ENCODE measurements at regions not wholly inside any gene's neighbourhood (a gene's known extent, or its start where the extent isn't known, plus 50 kb on each side); places are given as distances from the start of the nearest gene placed in this dataset.

DNA sequence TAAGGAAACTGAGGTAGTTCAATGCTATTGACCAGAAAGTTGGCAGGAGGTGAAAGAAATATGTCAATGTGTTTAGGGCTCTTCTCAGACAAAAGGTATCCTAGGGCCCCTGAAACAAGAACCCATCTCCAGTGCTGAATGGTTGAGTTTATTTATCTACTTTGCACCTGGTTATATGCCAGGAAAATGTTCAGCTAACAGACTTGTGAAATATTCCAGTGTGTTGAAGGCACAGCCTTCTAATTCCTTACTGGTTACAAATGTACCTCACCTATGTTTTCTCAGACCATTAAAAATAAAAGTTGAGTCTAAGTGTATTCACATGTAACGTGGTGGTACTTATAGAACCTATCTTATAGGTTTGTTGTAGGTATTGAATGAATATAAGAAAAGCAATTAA is 511.7 kb upstream of the SEL1L start:
- TF ChIP-seq, protein P1, sequence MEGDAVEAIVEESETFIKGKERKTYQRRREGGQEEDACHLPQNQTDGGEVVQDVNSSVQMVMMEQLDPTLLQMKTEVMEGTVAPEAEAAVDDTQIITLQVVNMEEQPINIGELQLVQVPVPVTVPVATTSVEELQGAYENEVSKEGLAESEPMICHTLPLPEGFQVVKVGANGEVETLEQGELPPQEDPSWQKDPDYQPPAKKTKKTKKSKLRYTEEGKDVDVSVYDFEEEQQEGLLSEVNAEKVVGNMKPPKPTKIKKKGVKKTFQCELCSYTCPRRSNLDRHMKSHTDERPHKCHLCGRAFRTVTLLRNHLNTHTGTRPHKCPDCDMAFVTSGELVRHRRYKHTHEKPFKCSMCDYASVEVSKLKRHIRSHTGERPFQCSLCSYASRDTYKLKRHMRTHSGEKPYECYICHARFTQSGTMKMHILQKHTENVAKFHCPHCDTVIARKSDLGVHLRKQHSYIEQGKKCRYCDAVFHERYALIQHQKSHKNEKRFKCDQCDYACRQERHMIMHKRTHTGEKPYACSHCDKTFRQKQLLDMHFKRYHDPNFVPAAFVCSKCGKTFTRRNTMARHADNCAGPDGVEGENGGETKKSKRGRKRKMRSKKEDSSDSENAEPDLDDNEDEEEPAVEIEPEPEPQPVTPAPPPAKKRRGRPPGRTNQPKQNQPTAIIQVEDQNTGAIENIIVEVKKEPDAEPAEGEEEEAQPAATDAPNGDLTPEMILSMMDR (IDR thresholded peaks at IDR 0.05; ENCODE audit: low read depth, low read length), result no peak
- no peak overlapping the region for H3K4me3 ChIP-seq (ENCODE audit: low read depth, low read length)

DNA sequence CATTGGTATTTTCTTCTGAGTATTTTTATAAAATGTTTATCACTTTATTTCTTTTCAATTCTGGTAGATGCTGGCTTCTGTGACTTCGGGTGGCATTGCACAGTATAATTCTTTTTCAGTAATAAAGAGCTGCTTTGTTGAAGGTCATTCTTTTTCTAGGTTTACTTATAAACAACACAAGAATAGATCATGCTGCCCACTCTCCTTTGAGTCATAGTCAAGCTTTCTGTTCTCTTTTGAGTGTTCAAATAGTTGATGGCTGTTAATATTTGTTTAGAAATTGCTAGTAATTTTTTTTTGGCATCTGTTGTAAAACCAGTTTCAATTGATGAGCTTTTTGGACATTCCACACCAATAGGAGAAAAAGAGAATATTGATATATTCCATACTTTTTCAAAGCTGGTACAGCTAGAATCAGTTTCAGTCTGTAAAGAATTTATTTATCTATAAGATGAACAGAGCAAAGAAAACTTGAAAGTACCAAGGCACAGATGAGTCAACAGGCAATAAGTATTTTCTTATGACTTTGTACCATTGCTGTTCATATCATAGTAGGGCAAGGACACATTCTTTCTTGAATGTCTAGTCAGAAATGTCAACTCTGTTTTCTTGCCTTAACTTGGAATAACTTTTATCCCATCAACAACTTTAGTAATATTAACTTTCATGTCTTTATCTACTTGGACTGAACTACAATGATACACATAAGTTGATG is 513.0 kb upstream of the SEL1L start:
- TF ChIP-seq, protein P1 (IDR thresholded peaks at IDR 0.05; ENCODE audit: low read depth, low read length), result no peak
- H3K4me3 ChIP-seq (ENCODE audit: low read depth, low read length), result no peak overlapping the region

DNA sequence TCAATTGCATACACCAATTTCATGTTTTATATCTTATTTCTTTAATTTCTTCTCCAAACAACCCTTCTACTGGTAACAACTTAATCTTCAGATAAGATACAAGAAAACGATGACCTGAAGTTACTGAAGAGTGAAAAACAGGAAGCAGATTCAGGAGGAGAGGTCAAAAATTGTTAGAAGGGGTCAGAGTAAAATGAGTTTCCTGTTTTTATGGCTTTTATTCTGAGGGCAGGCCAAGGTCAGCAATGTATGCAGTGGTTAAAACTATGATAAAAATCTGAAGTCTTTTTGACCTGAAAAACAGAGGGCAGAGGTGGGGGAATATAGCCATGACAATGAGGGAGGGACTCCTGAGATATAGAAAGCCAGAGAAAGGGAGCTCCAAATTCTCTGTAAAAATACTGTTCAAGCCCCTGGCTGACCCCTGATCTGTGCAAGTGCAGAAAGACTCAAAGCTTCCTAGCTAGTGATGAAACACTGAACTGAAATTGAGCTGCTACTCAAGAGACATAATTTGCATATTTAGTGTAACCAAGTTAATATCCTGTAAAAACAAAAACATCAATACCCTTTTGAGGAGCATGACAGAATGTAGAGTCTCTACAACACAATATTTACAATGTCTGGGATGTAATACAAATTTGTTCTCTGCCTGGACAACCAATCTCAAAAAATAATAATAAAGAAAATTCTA is 514.3 kb upstream of the SEL1L start:
- TF ChIP-seq, protein P1 (IDR thresholded peaks at IDR 0.05; ENCODE audit: low read depth, low read length), result no peak
- H3K4me3 ChIP-seq (ENCODE audit: low read depth, low read length), result no peak overlapping the region

DNA sequence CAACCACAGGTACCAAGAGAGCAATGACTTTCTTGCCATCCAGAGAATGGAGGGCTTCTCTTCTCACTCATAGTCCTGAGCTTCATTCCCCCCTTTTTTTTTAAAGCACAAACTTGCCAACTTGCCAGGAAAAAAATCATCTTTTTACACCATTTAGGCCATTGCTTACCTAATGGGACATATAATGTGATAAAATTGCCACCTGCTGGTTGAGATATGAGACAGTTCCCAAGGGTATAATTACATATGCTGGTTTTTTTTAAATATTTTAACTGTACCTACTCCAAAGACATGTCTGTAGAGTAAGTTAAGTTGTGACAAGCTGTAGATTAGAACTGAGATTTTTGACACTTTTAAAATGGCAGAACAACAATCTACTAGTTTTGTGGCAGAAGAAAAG is 519.1 kb upstream of the SEL1L start:
- no peak overlapping the region for H3K4me3 ChIP-seq (ENCODE audit: low read depth, low read length)
- TF ChIP-seq, protein P1 (IDR thresholded peaks at IDR 0.05; ENCODE audit: low read depth, low read length), result no peak

DNA sequence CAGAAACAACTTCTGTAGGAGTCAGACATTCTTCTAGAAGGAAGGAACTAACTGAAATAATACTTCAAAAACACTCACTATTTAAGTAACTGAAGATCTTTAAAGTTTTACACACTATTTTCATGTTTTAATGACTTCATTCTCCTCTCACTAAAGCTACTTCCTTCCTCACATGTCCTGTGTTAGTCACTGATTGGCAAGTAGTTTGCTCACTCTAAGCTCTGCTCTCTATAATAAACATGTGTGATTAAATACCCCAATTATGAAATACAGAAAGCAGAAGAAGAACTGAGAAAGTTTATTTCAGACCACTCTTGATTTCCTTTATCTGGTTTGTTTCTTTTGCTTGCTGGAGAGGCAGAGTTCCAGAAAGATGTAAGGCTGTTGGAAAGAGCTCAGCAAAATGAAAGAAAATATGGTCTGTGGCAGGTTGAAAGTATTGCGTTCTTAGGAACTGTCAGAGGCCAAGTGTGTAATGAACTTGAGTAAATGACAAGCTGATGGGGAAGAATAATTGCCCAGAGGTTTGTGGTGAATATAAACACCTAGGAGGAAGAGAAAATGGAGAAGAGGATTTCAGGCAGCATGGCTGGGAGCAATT is 522.0 kb upstream of the SEL1L start:
- TF ChIP-seq, protein P1 (IDR thresholded peaks at IDR 0.05; ENCODE audit: low read depth, low read length), result no peak

DNA sequence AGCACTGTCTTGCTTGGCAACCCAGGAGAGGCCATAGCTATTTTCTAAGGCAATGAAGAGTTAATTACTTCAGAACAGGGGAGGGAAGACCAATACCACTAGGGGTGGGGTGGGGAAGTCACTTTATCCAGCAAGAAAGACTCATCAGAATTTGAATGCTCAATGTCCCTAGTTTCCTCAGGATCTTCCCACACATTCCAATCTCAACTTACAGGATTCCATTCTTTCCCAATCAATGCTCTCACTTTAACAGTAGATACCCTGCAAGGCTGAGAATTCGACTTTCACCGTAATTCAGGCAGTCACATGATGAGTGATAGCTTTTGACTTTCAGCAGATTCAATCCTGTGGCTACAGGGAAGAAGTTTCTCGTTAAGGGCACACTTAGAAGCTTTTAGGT is 526.6 kb upstream of the SEL1L start:
- TF ChIP-seq, protein P1 (IDR thresholded peaks at IDR 0.05; ENCODE audit: low read depth, low read length), result no peak
- H3K4me3 ChIP-seq (ENCODE audit: low read depth, low read length), result no peak overlapping the region

More for the DNA sequence above, 522.0 kb upstream of the SEL1L start:
- no peak overlapping the region for H3K4me3 ChIP-seq (ENCODE audit: low read depth, low read length)

Data from WI38 (cell line).